ENCODE measurements at regions not wholly inside any gene's neighbourhood (a gene's known extent, or its start where the extent isn't known, plus 50 kb on each side); places are given as distances from the start of the nearest gene placed in this dataset.

DNA sequence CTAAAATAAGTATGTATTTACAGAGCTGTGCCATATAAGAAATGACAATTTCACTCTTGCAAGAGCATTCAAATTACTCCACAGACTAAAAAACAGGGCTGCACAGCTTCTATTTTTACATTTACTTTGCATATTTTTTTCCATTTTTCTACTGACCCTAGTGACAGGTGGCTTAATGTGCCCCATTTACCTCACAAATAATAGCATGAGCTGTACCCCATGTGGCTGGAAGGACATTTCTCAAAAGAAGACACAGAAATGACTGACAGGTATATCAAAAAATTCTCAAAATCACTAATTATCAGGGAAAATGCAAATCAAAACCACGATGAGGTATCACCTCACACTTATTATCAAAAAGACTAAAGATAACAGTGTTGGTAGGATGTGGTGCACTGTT is 1128.6 kb downstream of the SLC16A7 start:
- TF ChIP-seq, protein P1, sequence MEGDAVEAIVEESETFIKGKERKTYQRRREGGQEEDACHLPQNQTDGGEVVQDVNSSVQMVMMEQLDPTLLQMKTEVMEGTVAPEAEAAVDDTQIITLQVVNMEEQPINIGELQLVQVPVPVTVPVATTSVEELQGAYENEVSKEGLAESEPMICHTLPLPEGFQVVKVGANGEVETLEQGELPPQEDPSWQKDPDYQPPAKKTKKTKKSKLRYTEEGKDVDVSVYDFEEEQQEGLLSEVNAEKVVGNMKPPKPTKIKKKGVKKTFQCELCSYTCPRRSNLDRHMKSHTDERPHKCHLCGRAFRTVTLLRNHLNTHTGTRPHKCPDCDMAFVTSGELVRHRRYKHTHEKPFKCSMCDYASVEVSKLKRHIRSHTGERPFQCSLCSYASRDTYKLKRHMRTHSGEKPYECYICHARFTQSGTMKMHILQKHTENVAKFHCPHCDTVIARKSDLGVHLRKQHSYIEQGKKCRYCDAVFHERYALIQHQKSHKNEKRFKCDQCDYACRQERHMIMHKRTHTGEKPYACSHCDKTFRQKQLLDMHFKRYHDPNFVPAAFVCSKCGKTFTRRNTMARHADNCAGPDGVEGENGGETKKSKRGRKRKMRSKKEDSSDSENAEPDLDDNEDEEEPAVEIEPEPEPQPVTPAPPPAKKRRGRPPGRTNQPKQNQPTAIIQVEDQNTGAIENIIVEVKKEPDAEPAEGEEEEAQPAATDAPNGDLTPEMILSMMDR (IDR thresholded peaks at IDR 0.05; ENCODE audit: insufficient read depth, low read length, poor library complexity, severe bottlenecking), result no peak
- no peak for TF ChIP-seq EZH2phosphoT487 (conservative IDR thresholded peaks at IDR 0.05; ENCODE audit: low read length)
